ENCODE measurements at regions not wholly inside any gene's neighbourhood (a gene's known extent, or its start where the extent isn't known, plus 50 kb on each side); places are given as distances from the start of the nearest gene placed in this dataset.

DNA sequence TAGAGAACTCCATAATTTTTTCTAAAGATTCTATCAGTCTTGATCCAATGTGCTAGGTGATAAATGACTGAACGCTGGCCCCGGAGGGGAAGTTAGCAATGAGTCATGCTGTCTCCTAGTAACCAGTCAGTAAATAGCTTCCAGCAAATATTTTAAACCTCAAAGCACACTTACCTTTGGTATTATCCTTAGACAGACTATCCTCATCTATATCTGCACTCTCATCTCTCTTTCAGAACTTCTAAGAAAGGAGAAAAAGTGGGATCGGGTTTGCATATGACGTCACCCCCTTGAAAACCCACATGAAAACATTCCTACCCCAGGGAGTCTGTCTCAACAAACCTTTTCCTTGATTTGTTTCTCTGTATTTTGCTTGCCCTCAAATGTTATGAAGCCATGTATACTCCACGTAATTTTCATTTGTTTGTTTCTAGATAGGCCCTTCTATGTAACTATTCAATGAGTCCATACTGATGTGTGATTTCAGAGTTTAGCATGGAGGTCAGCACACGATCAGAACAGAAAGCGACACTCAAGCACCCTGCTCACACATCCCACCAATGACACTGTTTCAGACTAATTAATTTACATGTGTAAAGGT lies 174.9 kb upstream of the NRP1 start:
- DNase-seq (ENCODE audit: extremely low read depth, low read depth) = peak; percentile 70
- TF ChIP-seq, protein P1, sequence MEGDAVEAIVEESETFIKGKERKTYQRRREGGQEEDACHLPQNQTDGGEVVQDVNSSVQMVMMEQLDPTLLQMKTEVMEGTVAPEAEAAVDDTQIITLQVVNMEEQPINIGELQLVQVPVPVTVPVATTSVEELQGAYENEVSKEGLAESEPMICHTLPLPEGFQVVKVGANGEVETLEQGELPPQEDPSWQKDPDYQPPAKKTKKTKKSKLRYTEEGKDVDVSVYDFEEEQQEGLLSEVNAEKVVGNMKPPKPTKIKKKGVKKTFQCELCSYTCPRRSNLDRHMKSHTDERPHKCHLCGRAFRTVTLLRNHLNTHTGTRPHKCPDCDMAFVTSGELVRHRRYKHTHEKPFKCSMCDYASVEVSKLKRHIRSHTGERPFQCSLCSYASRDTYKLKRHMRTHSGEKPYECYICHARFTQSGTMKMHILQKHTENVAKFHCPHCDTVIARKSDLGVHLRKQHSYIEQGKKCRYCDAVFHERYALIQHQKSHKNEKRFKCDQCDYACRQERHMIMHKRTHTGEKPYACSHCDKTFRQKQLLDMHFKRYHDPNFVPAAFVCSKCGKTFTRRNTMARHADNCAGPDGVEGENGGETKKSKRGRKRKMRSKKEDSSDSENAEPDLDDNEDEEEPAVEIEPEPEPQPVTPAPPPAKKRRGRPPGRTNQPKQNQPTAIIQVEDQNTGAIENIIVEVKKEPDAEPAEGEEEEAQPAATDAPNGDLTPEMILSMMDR (IDR thresholded peaks at IDR 0.05; ENCODE audit: low read depth, low read length, missing control alignments) = no peak
- no peak overlapping the region for H3K4me3 ChIP-seq (replicated peaks; ENCODE audit: low read depth, low read length)

GRCh38 chr10:33507662-33508425 lies 173.4 kb upstream of the NRP1 start:
- no peak overlapping the region for H3K4me3 ChIP-seq (replicated peaks; ENCODE audit: low read depth, low read length)
- TF ChIP-seq, protein P1 (IDR thresholded peaks at IDR 0.05; ENCODE audit: low read depth, low read length, missing control alignments) = no peak
- DNase-seq (ENCODE audit: extremely low read depth, low read depth) = no peak

DNA sequence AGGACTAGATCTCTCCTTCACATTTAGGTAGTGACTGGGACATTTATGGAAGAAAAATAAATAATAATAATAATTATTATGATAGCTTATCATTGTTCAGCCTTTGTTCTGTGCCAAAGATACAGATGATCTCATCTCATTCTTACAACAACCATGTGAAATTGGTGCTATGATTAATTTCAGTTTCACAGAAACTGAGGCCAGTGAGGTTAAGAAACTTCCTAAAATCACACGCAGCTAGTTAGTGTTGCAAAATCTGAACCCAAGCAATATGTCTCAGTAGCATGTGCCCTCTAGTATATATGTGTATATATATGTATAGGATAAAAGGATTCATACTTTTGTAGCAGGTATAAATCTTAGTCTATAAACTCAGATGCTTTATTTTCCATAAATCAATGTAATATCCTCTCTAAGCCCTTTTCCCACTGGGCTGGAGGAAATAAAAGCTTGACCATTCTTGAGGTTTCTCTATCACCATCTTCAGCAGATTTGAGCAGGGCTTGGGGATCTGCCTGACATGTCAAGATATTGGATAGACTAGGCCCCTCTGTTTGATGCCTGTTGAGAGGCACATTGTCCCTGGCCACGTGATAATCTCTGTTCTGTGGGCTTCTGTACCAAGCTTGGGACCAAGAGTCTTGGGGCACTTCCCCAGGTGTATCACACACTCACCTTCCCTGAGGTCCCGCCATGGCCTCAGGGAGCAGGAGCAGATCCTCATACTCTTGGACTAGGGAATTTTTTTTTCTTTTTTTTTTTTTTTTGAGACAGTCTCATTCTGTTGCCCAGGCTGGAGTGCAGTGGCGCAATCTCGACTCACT lies 172.6 kb upstream of the NRP1 start:
- no peak for DNase-seq (ENCODE audit: extremely low read depth, low read depth)
- TF ChIP-seq, protein P1 (IDR thresholded peaks at IDR 0.05; ENCODE audit: low read depth, low read length, missing control alignments) = no peak
- H3K4me3 ChIP-seq (replicated peaks; ENCODE audit: low read depth, low read length) = no peak overlapping the region

DNA sequence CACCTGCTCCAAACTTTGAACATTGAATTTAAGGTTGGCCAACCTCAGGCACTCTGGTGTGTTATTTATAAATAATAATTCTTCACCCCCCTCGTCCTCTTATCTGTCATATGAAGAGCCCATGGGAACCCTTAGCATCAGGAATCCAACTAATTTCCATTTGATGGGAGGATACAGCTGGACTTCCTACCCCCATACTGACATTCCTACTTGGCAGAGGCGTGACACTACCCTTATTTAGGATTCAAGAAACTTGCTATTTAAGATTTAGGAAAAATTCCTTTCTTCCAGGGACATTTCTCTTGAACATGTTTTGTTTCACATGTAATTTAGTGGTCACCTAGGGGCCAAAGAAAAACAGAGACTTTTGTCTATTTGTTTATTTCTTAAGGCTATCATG lies 171.9 kb upstream of the NRP1 start:
- no peak overlapping the region for H3K4me3 ChIP-seq (replicated peaks; ENCODE audit: low read depth, low read length)
- TF ChIP-seq, protein P1 (IDR thresholded peaks at IDR 0.05; ENCODE audit: low read depth, low read length, missing control alignments) = no peak
- DNase-seq (ENCODE audit: extremely low read depth, low read depth) = no peak

DNA sequence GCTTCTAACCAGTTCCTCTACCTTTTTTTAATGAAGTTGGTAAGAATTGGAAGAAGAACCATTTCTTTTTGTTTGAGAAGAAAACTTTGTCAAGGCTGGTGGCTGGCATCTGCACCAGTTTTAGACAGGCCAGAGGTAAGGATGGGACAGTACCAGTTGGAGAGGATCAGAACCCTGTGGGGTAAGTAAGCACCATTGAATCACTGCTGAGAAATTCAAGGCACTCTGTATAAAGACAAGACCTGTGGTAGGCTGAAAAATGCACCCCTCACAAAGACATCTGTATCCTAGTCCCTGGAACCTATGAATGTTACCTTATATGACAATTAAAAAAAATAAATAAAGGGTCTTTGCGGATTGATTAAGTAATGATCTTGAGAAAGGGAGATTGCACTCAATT lies 166.7 kb upstream of the NRP1 start:
- TF ChIP-seq, protein P1 (IDR thresholded peaks at IDR 0.05; ENCODE audit: low read depth, low read length, missing control alignments) = no peak
- DNase-seq (ENCODE audit: extremely low read depth, low read depth) = no peak
- H3K4me3 ChIP-seq (replicated peaks; ENCODE audit: low read depth, low read length) = no peak overlapping the region

- no peak overlapping the region for H3K4me3 ChIP-seq (replicated peaks; ENCODE audit: low read depth, low read length)
- TF ChIP-seq, protein P1 (IDR thresholded peaks at IDR 0.05; ENCODE audit: low read depth, low read length, missing control alignments) = no peak
- no peak for DNase-seq (ENCODE audit: extremely low read depth, low read depth)
Observed at GRCh38 chr10:33498391-33498891, 164.0 kb upstream of the NRP1 start.
